IMR-90 (cell line): ENCODE measurements at regions not wholly inside any gene's neighbourhood (a gene's known extent, or its start where the extent isn't known, plus 50 kb on each side); places are given as distances from the start of the nearest gene placed in this dataset.

Experiments used
- ATAC-seq: fragments of 200-7000 bp; cut with Tn5 transposase; 2 replicates; pipeline ENCODE4 v1.9.1; 2020; ENCODE audit warnings: low read depth, mild to moderate bottlenecking, moderate library complexity
- BruUV-seq: library from RNA; stranded (reverse); fragments of 400-500 nt; replicated peaks from 2 replicates; lab custom pipeline; 2021; lab: Mats Ljungman, UMichigan
- CTCF ChIA-PET: fragments of 300-600 bp; formaldehyde crosslinking; extraction: SDS; loops from one replicate; lab custom pipeline; 2021; ENCODE audit warnings: antibody characterized with exemption; lab: Yijun Ruan, JAX
- POLR2A ChIA-PET: fragments of 300-600 bp; sonication (Branson Sonifier 250); formaldehyde crosslinking; loops from one replicate; lab custom pipeline; 2022; ENCODE audit warnings: antibody characterized with exemption; ENCODE audit not compliant: unreplicated experiment; lab: Charles Lee
- DNase-seq: peaks from one replicate; pipeline ENCODE4 v3.0.0; 2013
- H2AFZ ChIP-seq: replicated peaks from 2 replicates; pipeline ENCODE3; 2013; ENCODE audit warnings: low read length, mild to moderate bottlenecking; ENCODE audit not compliant: poor library complexity
- H2AK5ac ChIP-seq: 2 replicates; pipeline ENCODE4 v1.6.1; 2013; ENCODE audit warnings: low read depth, low read length, inconsistent platforms
- H2AK9ac ChIP-seq: replicated peaks from 2 replicates; pipeline ENCODE3; 2013; ENCODE audit warnings: mild to moderate bottlenecking, low read depth, low read length, moderate library complexity; ENCODE audit not compliant: poor library complexity
- H2BK120ac ChIP-seq: 2 replicates; pipeline ENCODE4 v1.6.1; 2013; ENCODE audit warnings: low read depth, low read length, inconsistent platforms
- H2BK15ac ChIP-seq: 3 replicates; pipeline ENCODE4 v1.6.1; 2013; ENCODE audit warnings: low read depth, low read length, inconsistent platforms
- H2BK20ac ChIP-seq: 2 replicates; pipeline ENCODE4 v1.6.1; 2013; ENCODE audit warnings: low read depth, mild to moderate bottlenecking, inconsistent platforms, low read length, moderate library complexity
- H2BK5ac ChIP-seq: 2 replicates; pipeline ENCODE4 v1.6.1; 2013; ENCODE audit warnings: mild to moderate bottlenecking, low read depth, low read length, inconsistent platforms; ENCODE audit not compliant: poor library complexity, severe bottlenecking
- H3K14ac ChIP-seq: replicated peaks from 2 replicates; pipeline ENCODE4 v1.6.1; 2013; ENCODE audit warnings: low read depth, low read length, inconsistent platforms
- H3K18ac ChIP-seq: 2 replicates; pipeline ENCODE4 v1.6.1; 2013; ENCODE audit warnings: low read depth, low read length, control low read depth
- H3K23ac ChIP-seq: 2 replicates; pipeline ENCODE4 v1.6.1; 2013; ENCODE audit warnings: low read depth, low read length, inconsistent platforms
- H3K27ac ChIP-seq: 2 replicates; pipeline ENCODE4 v1.5.1; 2013; ENCODE audit warnings: mild to moderate bottlenecking, control low read depth, low read length; ENCODE audit not compliant: insufficient read depth
- H3K27me3 ChIP-seq: 2 replicates; pipeline ENCODE4 v1.6.1; 2013; ENCODE audit warnings: low read length; ENCODE audit not compliant: control insufficient read depth, insufficient read depth
- H3K36me3 ChIP-seq: 2 replicates; pipeline ENCODE4 v1.6.1; 2013; ENCODE audit warnings: low read length, mixed read lengths; ENCODE audit not compliant: control insufficient read depth, insufficient read depth
- H3K4ac ChIP-seq: 2 replicates; pipeline ENCODE4 v1.6.1; 2013; ENCODE audit warnings: low read depth, low read length, inconsistent platforms
- H3K4me1 ChIP-seq: 2 replicates; pipeline ENCODE4 v1.6.1; 2013; ENCODE audit warnings: low read length, mixed read lengths; ENCODE audit not compliant: control insufficient read depth, insufficient read depth
- H3K4me2 ChIP-seq: 2 replicates; pipeline ENCODE4 v1.6.1; 2013; ENCODE audit warnings: low read depth, mild to moderate bottlenecking, control low read depth, low read length, moderate library complexity
- H3K4me3 ChIP-seq: 2 replicates; pipeline ENCODE4 v1.5.1; 2013; ENCODE audit warnings: low read depth, mild to moderate bottlenecking, control low read depth, low read length, moderate library complexity; ENCODE audit not compliant: insufficient read depth
- H3K56ac ChIP-seq: 2 replicates; pipeline ENCODE4 v1.6.1; 2013; ENCODE audit warnings: low read length, inconsistent platforms; ENCODE audit not compliant: insufficient read depth; ENCODE audit errors: extremely low read depth
- H3K79me1 ChIP-seq, 2 experiments: 2 replicates each; pipeline ENCODE4 v1.6.1; 2013; ENCODE audit warnings: low read length in 2 of 2, inconsistent platforms in 1 of 2, low read depth in 1 of 2
- H3K9ac ChIP-seq: 2 replicates; pipeline ENCODE4 v1.6.1; 2013; ENCODE audit warnings: low read depth, low read length, control low read depth
- H3K9me1 ChIP-seq: 2 replicates; pipeline ENCODE4 v1.6.1; 2013; ENCODE audit warnings: low read length, inconsistent platforms; ENCODE audit not compliant: insufficient read depth
- H3K9me3 ChIP-seq: 2 replicates; pipeline ENCODE4 v1.6.1; 2013; ENCODE audit warnings: low read length; ENCODE audit not compliant: control insufficient read depth, insufficient read depth
- H4K20me1 ChIP-seq: 2 replicates; pipeline ENCODE4 v1.6.1; 2013; ENCODE audit warnings: low read length, inconsistent platforms; ENCODE audit not compliant: insufficient read depth
- H4K5ac ChIP-seq: 2 replicates; pipeline ENCODE4 v1.6.1; 2013; ENCODE audit warnings: mild to moderate bottlenecking, low read depth, low read length, control low read depth
- H4K8ac ChIP-seq, 2 experiments: 2 replicates each; pipeline ENCODE4 v1.6.1; 2013; ENCODE audit warnings: low read depth in 2 of 2, low read length in 2 of 2, control low read depth in 1 of 2, inconsistent platforms in 1 of 2
- H4K91ac ChIP-seq: 2 replicates; pipeline ENCODE4 v1.6.1; 2013; ENCODE audit warnings: low read depth, low read length, inconsistent platforms; ENCODE audit not compliant: insufficient read depth
- CHD1 ChIP-seq: IDR thresholded peaks from 2 replicates; pipeline ENCODE4 v1.6.1; 2012; ENCODE audit warnings: low read depth, low read length, improper control_type of control experiment
- NFE2L2 ChIP-seq: fragments of 150-350 bp; IDR thresholded peaks from 2 replicates; pipeline ENCODE4 v1.6.1; 2016; ENCODE audit warnings: low read depth, mild to moderate bottlenecking, low read length
- SMC3 ChIP-seq: fragments of 150-350 bp; IDR thresholded peaks from 2 replicates; pipeline ENCODE4 v1.6.1; 2016; ENCODE audit warnings: low read depth, mild to moderate bottlenecking, antibody characterized with exemption, low read length, moderate library complexity
- WGBS, 2 experiments: methylation state at CpG; one replicate each; pipeline versions ENCODE4 v1.1.5 to v1.1.7; 2013; ENCODE audit warnings: missing lambda C conversion rate in 2 of 2; ENCODE audit not compliant: insufficient read length in 1 of 2; ENCODE audit errors: extremely low coverage in 2 of 2; 5-methylcytosine and 5-hydroxymethylcytosine counted together
- dilution Hi-C: fragments of 300-500 bp; cut with HindIII; formaldehyde crosslinking; loops from one replicate; pipeline ENCODE4 v1.14.3; 2018; ENCODE audit warnings: low sequenced_read_pairs; ENCODE audit not compliant: unreplicated experiment
- in situ Hi-C: fragments of 300-500 bp; cut with MboI; formaldehyde crosslinking; loops from 3 replicates; pipeline ENCODE4 v1.14.3; 2019; ENCODE audit warnings: low sequenced_read_pairs, inconsistent platforms, mixed read lengths
- intact Hi-C: fragments of 100-400 bp; cut with micrococcal nuclease; formaldehyde crosslinking; loops from 2 replicates; pipeline ENCODE4 v1.10.0; 2022
- TF ChIP-seq, protein P1 (sequence below): conservative IDR thresholded peaks from 2 replicates; pipeline ENCODE4 v1.5.1; 2012; ENCODE audit warnings: mild to moderate bottlenecking, low read depth, low read length, improper control_type of control experiment

DNA sequence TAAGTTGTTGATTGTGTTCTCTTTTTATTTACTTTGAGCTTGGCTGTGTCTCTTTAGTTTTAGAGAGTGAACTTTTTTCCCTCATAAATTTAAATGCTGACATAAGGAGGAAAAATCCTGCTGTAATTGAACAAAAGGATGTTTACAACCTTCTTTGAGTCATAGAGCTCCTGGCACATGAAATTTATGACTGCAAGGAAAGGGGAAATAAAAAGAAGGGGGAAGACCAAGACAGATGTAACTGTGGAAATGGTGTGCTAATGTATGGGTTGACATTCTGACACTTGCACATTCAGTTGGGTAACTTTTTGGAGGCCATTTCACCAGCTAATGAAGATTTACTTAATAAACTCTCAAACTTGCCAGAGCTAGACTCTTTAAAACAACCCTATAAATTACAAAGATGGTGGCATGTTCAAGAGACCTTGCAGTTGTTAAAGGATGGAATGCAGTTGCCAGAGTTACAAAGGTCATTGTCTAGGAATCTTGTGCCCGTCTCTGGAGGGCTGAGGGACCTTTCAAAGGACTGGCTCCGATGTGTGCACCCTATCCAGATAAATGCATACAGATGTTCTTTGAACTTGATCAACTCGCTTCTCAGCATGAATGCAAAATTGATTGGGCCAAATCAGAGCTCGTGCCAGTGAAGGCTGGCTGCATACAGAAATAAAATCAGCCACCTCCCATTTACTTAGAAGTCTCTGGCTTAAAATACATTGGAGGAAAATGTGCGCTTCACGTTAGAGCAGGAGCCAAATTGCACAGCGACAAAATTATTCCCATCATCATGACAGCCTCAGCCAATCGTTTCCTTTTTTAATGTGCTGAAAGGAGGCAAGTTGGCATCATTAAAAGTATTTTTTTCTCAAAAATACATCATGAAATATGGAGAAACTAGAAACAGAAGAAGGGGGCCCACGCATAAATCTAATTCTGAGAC is 289.0 kb upstream of the XYLT1 start:
- no peak overlapping the region for H2AK5ac ChIP-seq
- no peak overlapping the region for H3K4ac ChIP-seq
- TF ChIP-seq, protein P1, sequence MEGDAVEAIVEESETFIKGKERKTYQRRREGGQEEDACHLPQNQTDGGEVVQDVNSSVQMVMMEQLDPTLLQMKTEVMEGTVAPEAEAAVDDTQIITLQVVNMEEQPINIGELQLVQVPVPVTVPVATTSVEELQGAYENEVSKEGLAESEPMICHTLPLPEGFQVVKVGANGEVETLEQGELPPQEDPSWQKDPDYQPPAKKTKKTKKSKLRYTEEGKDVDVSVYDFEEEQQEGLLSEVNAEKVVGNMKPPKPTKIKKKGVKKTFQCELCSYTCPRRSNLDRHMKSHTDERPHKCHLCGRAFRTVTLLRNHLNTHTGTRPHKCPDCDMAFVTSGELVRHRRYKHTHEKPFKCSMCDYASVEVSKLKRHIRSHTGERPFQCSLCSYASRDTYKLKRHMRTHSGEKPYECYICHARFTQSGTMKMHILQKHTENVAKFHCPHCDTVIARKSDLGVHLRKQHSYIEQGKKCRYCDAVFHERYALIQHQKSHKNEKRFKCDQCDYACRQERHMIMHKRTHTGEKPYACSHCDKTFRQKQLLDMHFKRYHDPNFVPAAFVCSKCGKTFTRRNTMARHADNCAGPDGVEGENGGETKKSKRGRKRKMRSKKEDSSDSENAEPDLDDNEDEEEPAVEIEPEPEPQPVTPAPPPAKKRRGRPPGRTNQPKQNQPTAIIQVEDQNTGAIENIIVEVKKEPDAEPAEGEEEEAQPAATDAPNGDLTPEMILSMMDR, result no peak
- TF ChIP-seq NFE2L2 (no peak), CHD1 (no peak), SMC3 (no peak)
- no peak overlapping the region for H4K5ac ChIP-seq
- no peak overlapping the region for H3K23ac ChIP-seq
- H2BK15ac ChIP-seq, result no peak overlapping the region
- DNase-seq (no peak), ATAC-seq (no peak)
- no peaks in the 10 kb centered on the region for H3K4me1 ChIP-seq
- in situ Hi-C loops (loop anchor here (10.0 kb wide), 1 partner anchor 65 kb away; no protein-coding TSS in a partner anchor), dilution Hi-C loops (no loop called here), intact Hi-C loops (no loop called here)
- H4K91ac ChIP-seq, result no peak overlapping the region
- no peak overlapping the region for H3K27ac ChIP-seq
- H3K56ac ChIP-seq, result no peak overlapping the region
- H3K79me1 ChIP-seq, result no peaks in the 10 kb centered on the region
- no TSS peak for BruUV-seq
- no peak overlapping the region for H2BK5ac ChIP-seq
- no peak overlapping the region for H3K9ac ChIP-seq
- H4K20me1 ChIP-seq, result no peaks in the 10 kb centered on the region
- no peaks in the 10 kb centered on the region for H3K36me3 ChIP-seq
- H2BK20ac ChIP-seq, result no peak overlapping the region
- no peaks in the 10 kb centered on the region; the same call in 1 of the 2 replicates for H3K27me3 ChIP-seq
- H2AK9ac ChIP-seq, result no peak overlapping the region
- H4K8ac ChIP-seq, result no peak overlapping the region
- no peaks in the 10 kb centered on the region; the same call in 1 of the 2 replicates for H3K9me3 ChIP-seq
- H3K18ac ChIP-seq, result no peak overlapping the region
- no peak overlapping the region for H3K14ac ChIP-seq
- no peak overlapping the region for H3K4me3 ChIP-seq
- no CpG with 5 or more reads among the region's 9 CpGs for WGBS, 2 experiments
- no peak overlapping the region for H3K4me2 ChIP-seq
- ChIA-PET POLR2A (no interaction called here), CTCF (no interaction called here)
- no peak overlapping the region for H2BK120ac ChIP-seq
- no peaks in the 10 kb centered on the region for H3K9me1 ChIP-seq
- no peak overlapping the region for H2AFZ ChIP-seq
